IPS DF 6.9 (cell line): ENCODE measurements at regions not wholly inside any gene's neighbourhood (a gene's known extent, or its start where the extent isn't known, plus 50 kb on each side); places are given as distances from the start of the nearest gene placed in this dataset.
"Not testable (repeated sequence)": the region's sequence is repeated elsewhere in the genome, so short reads cannot be mapped to it uniquely, and the experiment has no call there.

Experiments
- DNase-seq: peaks from one replicate; pipeline ENCODE4 v3.0.0-alpha.2; 2013; ENCODE audit warnings: low read depth, low spot score
- H3K27ac ChIP-seq: one replicate; pipeline ENCODE4 v1.5.1; 2013; ENCODE audit warnings: low read length, control low read depth
- H3K27me3 ChIP-seq: 2 replicates; pipeline ENCODE4 v1.6.1; 2013; ENCODE audit warnings: mild to moderate bottlenecking, low read length; ENCODE audit not compliant: control insufficient read depth, insufficient read depth
- H3K36me3 ChIP-seq: 2 replicates; pipeline ENCODE4 v1.6.1; 2013; ENCODE audit warnings: low read length; ENCODE audit not compliant: control insufficient read depth, insufficient read depth
- H3K4me1 ChIP-seq: 2 replicates; pipeline ENCODE4 v1.6.1; 2013; ENCODE audit warnings: low read length; ENCODE audit not compliant: control insufficient read depth, insufficient read depth
- H3K4me3 ChIP-seq: 2 replicates; pipeline ENCODE4 v1.5.1; 2013; ENCODE audit warnings: mild to moderate bottlenecking, low read length
- H3K9me3 ChIP-seq: 2 replicates; pipeline ENCODE4 v1.6.1; 2013; ENCODE audit warnings: low read length, inconsistent platforms; ENCODE audit not compliant: control insufficient read depth, insufficient read depth
- WGBS: extraction: QIAGEN DNeasy Blood & Tissue Kit; methylation state at CpG from one replicate; pipeline ENCODE4 v1.1.7; 2013; ENCODE audit warnings: mixed read lengths, missing lambda C conversion rate; ENCODE audit not compliant: insufficient read length, insufficient coverage; 5-methylcytosine and 5-hydroxymethylcytosine counted together

DNA sequence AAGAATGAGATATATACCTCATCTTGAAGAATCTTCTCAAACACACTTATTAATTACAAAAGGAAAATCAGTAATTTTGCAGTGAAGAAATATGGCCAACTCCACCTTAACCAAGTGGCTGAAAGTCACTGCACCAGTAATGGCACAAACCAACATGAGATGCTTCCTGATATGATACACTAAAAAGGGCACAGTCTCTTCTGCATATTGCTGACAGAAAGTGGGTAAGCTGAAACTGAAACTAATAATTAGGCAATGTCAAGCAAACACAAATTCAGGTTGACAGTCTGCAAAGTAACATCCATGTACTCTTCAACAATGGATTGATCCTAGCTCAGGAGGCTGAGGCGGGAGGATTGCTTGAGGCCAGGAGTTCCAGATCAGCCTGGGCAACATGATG, 56.1 kb downstream of the ZNF22 start:
- H3K4me1 ChIP-seq, H3K27ac ChIP-seq, H3K36me3 ChIP-seq, H3K27me3 ChIP-seq, DNase-seq, H3K4me3 ChIP-seq, H3K9me3 ChIP-seq: not testable (repeated sequence)
- WGBS, result no CpG with 5 or more reads among the region's 1 CpG

DNA sequence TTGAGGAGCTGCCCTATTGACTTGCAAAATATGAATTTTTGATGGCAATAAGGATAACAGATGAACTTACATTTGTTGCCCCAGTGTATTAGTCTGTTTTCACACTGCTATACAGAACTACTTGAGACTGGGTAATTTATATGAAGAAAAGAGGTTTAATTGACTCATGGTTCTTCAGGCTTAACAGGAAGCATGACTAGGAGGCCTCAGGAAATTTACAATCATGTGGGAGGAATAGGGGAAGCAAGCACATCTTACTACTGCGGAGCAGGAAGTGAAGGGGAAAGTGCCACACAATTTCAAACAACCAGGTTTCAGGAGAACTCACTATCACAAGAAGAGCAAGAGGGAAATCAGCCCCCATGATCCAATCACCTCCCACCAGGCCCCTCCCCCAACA, 57.9 kb downstream of the ZNF22 start:
- Histone ChIP-seq H3K4me1 (peaks cover 2% of the 10 kb centered on the region; the same call in 1 of the 2 replicates), H3K27me3 (no peaks in the 10 kb centered on the region), H3K4me3 (no peak overlapping the region), H3K36me3 (no peaks in the 10 kb centered on the region), H3K9me3 (no peaks in the 10 kb centered on the region; the same call in 1 of the 2 replicates), H3K27ac (no peak overlapping the region)
- no CpG with 5 or more reads among the region's 1 CpG for WGBS
- no peak for DNase-seq

DNA sequence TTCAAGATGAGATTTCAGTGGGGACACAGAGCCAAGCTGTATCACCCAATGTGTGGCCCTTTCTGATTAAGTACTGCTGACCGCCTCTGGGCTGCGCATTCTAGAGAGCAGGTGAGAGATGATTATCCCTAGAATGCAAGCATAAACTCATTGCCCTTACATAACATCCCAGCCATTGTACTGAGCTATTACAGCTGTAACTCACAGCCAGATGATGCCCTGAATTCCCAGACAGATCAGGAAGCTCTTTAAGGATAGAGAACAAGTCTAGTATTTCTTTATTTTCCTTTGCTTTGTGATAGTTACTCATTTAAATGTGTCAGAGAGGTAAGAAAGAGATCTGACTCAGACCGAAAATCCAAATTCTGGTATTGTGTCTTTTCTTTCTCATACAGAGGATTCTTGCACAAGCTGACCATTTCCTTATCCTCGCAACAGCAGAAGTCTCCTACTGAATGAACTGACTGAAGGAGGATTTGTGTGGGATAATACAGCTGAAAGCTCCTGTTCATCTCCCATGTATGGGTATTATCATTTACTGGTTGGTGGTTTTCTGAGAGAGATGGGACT, 58.4 kb downstream of the ZNF22 start:
- Histone ChIP-seq H3K4me1 (peaks cover 2% of the 10 kb centered on the region; the same call in 1 of the 2 replicates), H3K27ac (no peak overlapping the region), H3K9me3 (no peaks in the 10 kb centered on the region; the same call in 1 of the 2 replicates), H3K4me3 (no peak overlapping the region), H3K36me3 (no peaks in the 10 kb centered on the region), H3K27me3 (no peaks in the 10 kb centered on the region)
- DNase-seq, result no peak
- no CpG with 5 or more reads among the region's 4 CpGs for WGBS

DNA sequence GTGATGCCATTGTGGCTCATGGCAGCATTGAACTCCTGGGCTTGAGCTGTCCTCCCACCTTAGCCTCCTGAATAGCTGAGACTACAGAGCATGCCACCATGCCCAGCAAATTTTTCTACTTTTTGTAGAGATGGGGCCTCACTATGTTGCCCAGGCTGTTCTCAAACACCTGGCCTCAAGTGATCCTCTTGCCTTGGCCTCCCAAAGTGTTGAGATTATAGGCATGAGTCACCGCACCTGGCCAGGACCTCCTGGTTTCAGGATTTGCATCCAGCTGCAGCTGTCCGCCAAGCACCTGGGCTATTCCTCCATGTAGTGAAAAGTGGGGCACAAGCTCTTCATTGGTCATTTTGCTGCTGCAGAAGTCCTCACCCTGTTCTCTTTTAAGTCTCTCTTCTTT, 58.9 kb downstream of the ZNF22 start:
- Histone ChIP-seq H3K4me3 (no peak overlapping the region), H3K36me3 (no peaks in the 10 kb centered on the region), H3K4me1 (peaks cover 2% of the 10 kb centered on the region; the same call in 1 of the 2 replicates), H3K9me3 (no peaks in the 10 kb centered on the region; the same call in 1 of the 2 replicates), H3K27me3 (no peaks in the 10 kb centered on the region), H3K27ac (no peak overlapping the region)
- WGBS, result no CpG with 5 or more reads among the region's 2 CpGs
- DNase-seq, result no peak

DNA sequence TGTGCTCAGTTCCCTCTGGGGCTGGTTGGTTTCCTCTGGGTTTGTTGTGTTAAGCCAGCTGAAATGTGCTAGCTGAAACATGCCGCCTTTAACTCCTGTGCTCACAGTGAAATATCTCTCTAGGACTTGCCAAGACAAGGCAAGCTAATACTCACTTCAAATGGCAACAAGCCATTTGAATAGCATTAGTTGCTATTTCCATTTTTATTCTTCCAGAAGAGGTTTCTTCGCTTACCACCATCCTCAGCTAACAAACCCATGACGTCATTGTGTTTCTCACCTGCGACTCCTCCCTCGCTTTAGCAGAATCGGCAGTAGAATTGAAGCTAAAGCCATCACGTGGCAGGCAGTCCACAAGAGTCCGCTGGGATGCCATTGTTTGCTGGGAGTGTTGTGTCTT, 61.3 kb downstream of the ZNF22 start:
- Histone ChIP-seq H3K27me3 (no peaks in the 10 kb centered on the region), H3K9me3 (no peaks in the 10 kb centered on the region; the same call in 1 of the 2 replicates), H3K4me3 (no peak overlapping the region), H3K27ac (no peak overlapping the region), H3K36me3 (no peaks in the 10 kb centered on the region), H3K4me1 (peaks cover 2% of the 10 kb centered on the region; the same call in 1 of the 2 replicates)
- no peak for DNase-seq
- WGBS, result no CpG with 5 or more reads among the region's 8 CpGs

DNA sequence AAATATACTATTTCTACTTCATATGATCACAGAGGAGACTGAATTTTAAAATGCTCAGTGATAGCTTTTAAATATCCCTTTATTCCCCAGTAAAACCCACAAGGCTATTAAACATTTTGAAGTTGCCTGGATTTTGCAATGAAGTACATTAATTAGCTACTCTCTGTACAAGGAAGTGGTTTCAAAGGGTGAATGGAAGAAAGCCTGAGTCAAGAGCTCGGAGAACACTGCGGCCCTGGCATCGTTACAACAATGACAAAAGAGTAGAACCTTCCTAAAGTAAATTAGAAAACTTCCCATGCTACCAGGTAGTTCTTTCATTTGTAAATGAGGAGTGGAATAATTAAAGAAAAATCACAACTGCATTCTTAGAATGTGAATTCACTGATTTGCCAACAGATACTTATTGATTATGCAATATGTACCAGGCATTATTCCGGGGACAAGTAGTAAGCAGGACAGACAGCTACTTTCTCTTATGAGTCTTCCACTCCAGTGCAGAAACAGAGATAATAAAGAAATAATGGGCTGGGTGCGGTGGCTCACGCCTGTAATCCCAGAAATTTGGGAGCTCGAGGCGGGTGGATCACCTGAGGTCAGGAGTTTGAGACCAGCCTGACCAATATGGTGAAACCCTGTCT, 63.0 kb downstream of the ZNF22 start:
- Histone ChIP-seq H3K27me3 (no peaks in the 10 kb centered on the region), H3K36me3 (no peaks in the 10 kb centered on the region), H3K4me1 (peaks cover 2% of the 10 kb centered on the region; the same call in 1 of the 2 replicates), H3K4me3 (no peak overlapping the region), H3K9me3 (no peaks in the 10 kb centered on the region), H3K27ac (no peak overlapping the region)
- no CpG with 5 or more reads among the region's 8 CpGs for WGBS
- no peak for DNase-seq

DNA sequence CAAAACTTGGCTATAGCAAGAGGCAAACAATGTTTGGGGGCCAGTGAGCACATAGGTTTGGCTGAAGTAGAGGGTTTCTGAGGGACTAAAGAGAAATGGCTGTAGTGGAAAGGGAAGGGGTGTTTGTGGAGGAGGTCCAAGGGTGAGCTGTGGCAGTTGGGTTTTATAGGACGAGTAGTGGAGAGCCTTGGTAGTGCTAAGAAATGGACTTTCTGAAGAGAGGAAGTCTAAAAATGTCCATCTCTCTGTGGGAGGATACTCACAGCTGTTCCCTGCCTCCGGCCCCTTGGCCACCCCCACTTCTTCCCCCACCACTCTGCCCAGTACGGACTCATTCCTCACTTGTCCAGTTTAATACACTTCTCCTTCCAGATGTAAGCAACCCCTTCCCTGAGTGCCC, 64.3 kb downstream of the ZNF22 start:
- Histone ChIP-seq H3K27ac (no peak overlapping the region), H3K4me1 (no peaks in the 10 kb centered on the region), H3K36me3 (no peaks in the 10 kb centered on the region), H3K9me3 (no peaks in the 10 kb centered on the region), H3K4me3 (no peak overlapping the region), H3K27me3 (no peaks in the 10 kb centered on the region)
- WGBS, result no CpG with 5 or more reads among the region's 3 CpGs
- no peak for DNase-seq

DNA sequence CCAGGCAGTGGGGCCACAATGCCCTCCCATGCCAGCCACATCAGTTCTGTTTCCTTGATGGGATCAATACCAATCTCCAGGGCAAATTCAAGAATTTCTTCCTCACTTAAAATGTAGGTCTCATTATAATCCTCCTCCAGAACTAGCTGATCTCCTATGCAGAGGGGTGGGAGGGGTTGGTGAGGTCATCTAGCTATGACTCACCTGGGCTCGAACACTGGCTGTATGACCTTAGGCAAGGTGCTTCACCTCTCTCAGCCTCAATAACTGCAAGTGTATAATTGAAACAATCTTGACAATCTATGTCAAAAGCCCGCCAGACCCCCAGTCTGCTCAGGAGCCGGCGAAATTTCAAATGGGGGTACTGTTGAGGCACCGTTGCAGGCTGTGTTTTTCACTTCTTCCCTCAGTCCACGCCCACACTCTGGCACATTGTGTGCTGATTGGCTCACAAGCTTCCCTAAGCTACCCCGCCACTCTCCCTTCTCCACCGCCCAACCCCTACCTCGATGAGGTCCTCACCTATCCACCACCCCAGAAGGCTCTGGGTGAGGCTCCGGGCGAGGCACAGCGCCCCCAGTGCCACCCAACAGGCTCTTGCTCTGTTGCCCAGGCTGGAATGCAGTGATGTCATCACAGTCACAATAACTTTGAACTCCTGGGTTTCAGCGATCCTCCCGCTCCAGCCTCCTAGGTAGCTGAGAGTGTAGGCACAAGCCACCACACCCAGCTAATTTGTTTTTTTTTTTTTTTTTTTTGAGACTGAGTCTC, 70.5 kb downstream of the ZNF22 start:
- DNase-seq, result no peak
- H3K27ac ChIP-seq, result no peak overlapping the region
- H3K4me3 ChIP-seq, result no peak overlapping the region
- H3K4me1 ChIP-seq, result no peaks in the 10 kb centered on the region
- 0 out of 2 replicates have a peak, but pooled peaks cover 2% of the 10 kb centered on the region for H3K36me3 ChIP-seq
- WGBS, result no CpG with 5 or more reads among the region's 14 CpGs
- H3K9me3 ChIP-seq, result no peaks in the 10 kb centered on the region
- H3K27me3 ChIP-seq, result no peaks in the 10 kb centered on the region

DNA sequence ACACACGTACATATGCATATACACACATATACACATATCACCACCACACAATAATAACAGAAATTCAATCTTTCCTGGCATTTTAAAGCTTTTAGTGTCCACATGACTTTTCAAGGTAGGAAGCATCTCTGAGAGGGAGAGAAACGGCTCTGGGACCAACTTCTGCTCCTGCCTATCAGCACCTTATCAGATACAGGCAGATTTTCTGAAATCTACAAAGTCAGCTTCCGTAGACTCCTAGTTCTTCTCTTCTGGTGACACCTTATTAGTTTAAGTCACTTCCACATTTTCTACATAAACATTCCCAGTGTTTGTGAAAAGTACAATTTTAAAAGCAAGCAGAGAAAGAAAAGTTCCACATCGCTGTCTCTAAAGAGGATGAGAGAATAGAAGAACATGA, 74.5 kb downstream of the ZNF22 start:
- H3K4me1 ChIP-seq, result no peaks in the 10 kb centered on the region
- 100% methylated on average over 1 of the region's 4 CpGs for WGBS
- no peaks in the 10 kb centered on the region for H3K9me3 ChIP-seq
- no peak for DNase-seq
- H3K4me3 ChIP-seq, result no peak overlapping the region
- H3K27ac ChIP-seq, result no peak overlapping the region
- 0 out of 2 replicates have a peak, but pooled peaks cover 2% of the 10 kb centered on the region for H3K36me3 ChIP-seq
- H3K27me3 ChIP-seq, result no peaks in the 10 kb centered on the region

DNA sequence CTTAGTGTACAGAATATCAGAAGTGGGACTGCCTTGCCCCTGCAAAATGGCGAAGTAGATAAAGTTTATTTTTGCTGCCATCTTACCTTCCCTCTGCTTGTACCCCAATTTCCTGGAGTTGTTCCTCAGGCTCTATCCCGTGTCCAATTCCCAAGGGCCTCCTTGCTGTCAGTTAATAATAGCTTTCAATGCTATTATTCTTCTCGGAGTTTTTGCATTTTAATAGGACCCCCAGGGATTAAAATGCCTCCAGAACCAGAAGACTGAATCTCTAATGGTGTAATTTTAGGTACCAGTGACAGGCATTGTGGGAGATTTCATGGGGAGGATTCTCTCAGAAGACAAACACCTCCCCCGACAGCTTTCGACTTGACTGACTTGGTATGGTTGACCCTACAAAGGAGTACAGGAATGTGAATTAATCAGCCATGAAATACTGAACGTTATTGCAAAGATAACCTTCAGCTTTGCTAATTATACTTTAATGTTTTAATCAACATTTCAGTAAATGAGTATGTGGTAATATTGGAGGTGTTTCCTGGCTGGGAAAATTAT, 75.2 kb downstream of the ZNF22 start:
- no peak for DNase-seq
- no peak overlapping the region for H3K27ac ChIP-seq
- no peaks in the 10 kb centered on the region for H3K4me1 ChIP-seq
- no peaks in the 10 kb centered on the region for H3K27me3 ChIP-seq
- 0 out of 2 replicates have a peak, but pooled peaks cover 2% of the 10 kb centered on the region for H3K36me3 ChIP-seq
- no peak overlapping the region for H3K4me3 ChIP-seq
- H3K9me3 ChIP-seq, result no peaks in the 10 kb centered on the region
- WGBS, result no CpG with 5 or more reads among the region's 6 CpGs
